MCF 10A (cell line): ENCODE measurements at regions not wholly inside any gene's neighbourhood (a gene's known extent, or its start where the extent isn't known, plus 50 kb on each side); places are given as distances from the start of the nearest gene placed in this dataset.

Experiments used
- BruUV-seq: library from RNA; stranded (reverse); fragments of 400-500 nt; replicated peaks from 2 replicates; lab custom pipeline; 2021; lab: Mats Ljungman, UMichigan
- CTCF ChIA-PET: fragments of 300-600 bp; sonication (Branson Sonifier 250); formaldehyde crosslinking; extraction: SDS; loops from one replicate; lab custom pipeline; 2021; ENCODE audit warnings: antibody characterized with exemption, inconsistent platforms; lab: Yijun Ruan, JAX
- POLR2A ChIA-PET: fragments of 300-600, 350-650 bp; sonication (Branson Sonifier 250); formaldehyde crosslinking; extraction: SDS; loops from one replicate; lab custom pipeline; 2020; ENCODE audit warnings: antibody characterized with exemption, inconsistent platforms; lab: Yijun Ruan, JAX
- DNase-seq: peaks from one replicate; pipeline ENCODE4 v3.0.0-alpha.2; 2018; ENCODE audit not compliant: unreplicated experiment
- H3K27ac Mint-ChIP-seq: one replicate; pipeline ENCODE4 v1.8.0; 2022; ENCODE audit warnings: mild to moderate bottlenecking, low read depth, mixed read lengths; ENCODE audit not compliant: unreplicated experiment
- H3K27me3 Mint-ChIP-seq: one replicate; pipeline ENCODE4 v1.8.0; 2022; ENCODE audit warnings: mixed read lengths; ENCODE audit not compliant: insufficient read depth, unreplicated experiment
- H3K36me3 Mint-ChIP-seq: one replicate; pipeline ENCODE4 v1.8.0; 2022; ENCODE audit warnings: mild to moderate bottlenecking, moderate library complexity, mixed read lengths; ENCODE audit not compliant: insufficient read depth, unreplicated experiment
- H3K4me1 Mint-ChIP-seq: one replicate; pipeline ENCODE4 v1.8.0; 2022; ENCODE audit warnings: mixed read lengths; ENCODE audit not compliant: insufficient read depth, unreplicated experiment
- H3K4me3 Mint-ChIP-seq: one replicate; pipeline ENCODE4 v1.8.0; 2022; ENCODE audit warnings: mild to moderate bottlenecking, moderate library complexity, mixed read lengths; ENCODE audit not compliant: unreplicated experiment
- H3K9me3 Mint-ChIP-seq: one replicate; pipeline ENCODE4 v1.8.0; 2022; ENCODE audit warnings: mixed read lengths; ENCODE audit not compliant: unreplicated experiment
- CTCF ChIP-seq: fragments of 200-600 bp; IDR thresholded peaks from one replicate; pipeline ENCODE4 v1.8.0; 2022; ENCODE audit warnings: antibody characterized with exemption, mild to moderate bottlenecking; ENCODE audit not compliant: unreplicated experiment
- intact Hi-C: fragments of 100-400 bp; cut with micrococcal nuclease; formaldehyde crosslinking; loops from 2 replicates; pipeline ENCODE4 v1.14.1; 2022

GRCh38 chr11:23961503-23962338 is 535.1 kb upstream of the LUZP2 start:
- no peak overlapping the region for H3K4me3 Mint-ChIP-seq
- no peaks in the 10 kb centered on the region for H3K36me3 Mint-ChIP-seq
- TF ChIP-seq CTCF: no peak
- H3K27ac Mint-ChIP-seq: no peak overlapping the region
- intact Hi-C loops: no loop called here
- H3K9me3 Mint-ChIP-seq: no peaks in the 10 kb centered on the region
- no peaks in the 10 kb centered on the region for H3K27me3 Mint-ChIP-seq
- BruUV-seq: no TSS peak
- ChIA-PET POLR2A (interaction anchor here (0.6 kb wide), 1 partner anchor 1113 kb away, joined by 3 read pairs; no protein-coding TSS in a partner anchor), CTCF (interaction anchor here (0.5 to 0.7 kb wide), 2 partner anchors 57 to 116 kb away, joined by 3 read pairs; no protein-coding TSS in a partner anchor)
- DNase-seq: no peak
- H3K4me1 Mint-ChIP-seq: no peaks in the 10 kb centered on the region

GRCh38 chr11:23973244-23973643 is 523.6 kb upstream of the LUZP2 start:
- intact Hi-C loops: no loop called here
- H3K4me1 Mint-ChIP-seq: peaks cover 6% of the 10 kb centered on the region
- H3K36me3 Mint-ChIP-seq: no peaks in the 10 kb centered on the region
- H3K4me3 Mint-ChIP-seq: no peak overlapping the region
- no peaks in the 10 kb centered on the region for H3K9me3 Mint-ChIP-seq
- no peak for TF ChIP-seq CTCF
- DNase-seq: no peak
- POLR2A ChIA-PET: no interaction called here
- CTCF ChIA-PET: interaction anchor here (0.6 to 0.8 kb wide), 2 partner anchors 8 to 1045 kb away, joined by 4 read pairs; no protein-coding TSS in a partner anchor
- no TSS peak for BruUV-seq
- no peaks in the 10 kb centered on the region for H3K27me3 Mint-ChIP-seq
- H3K27ac Mint-ChIP-seq: no peak overlapping the region

GRCh38 chr11:23974051-23974450 is 522.8 kb upstream of the LUZP2 start:
- DNase-seq: no peak
- H3K4me3 Mint-ChIP-seq: no peak overlapping the region
- ChIA-PET CTCF (interaction anchor here (0.8 kb wide), 1 partner anchor 1046 kb away, joined by 4 read pairs; no protein-coding TSS in a partner anchor), POLR2A (no interaction called here)
- no peaks in the 10 kb centered on the region for H3K36me3 Mint-ChIP-seq
- no peak for TF ChIP-seq CTCF
- no peak overlapping the region for H3K27ac Mint-ChIP-seq
- H3K9me3 Mint-ChIP-seq: no peaks in the 10 kb centered on the region
- no peaks in the 10 kb centered on the region for H3K27me3 Mint-ChIP-seq
- BruUV-seq: no TSS peak
- intact Hi-C loops: no loop called here
- peaks cover 6% of the 10 kb centered on the region for H3K4me1 Mint-ChIP-seq

GRCh38 chr11:23974601-23975000 is 522.3 kb upstream of the LUZP2 start:
- Mint-ChIP-seq H3K27ac (no peak overlapping the region), H3K4me3 (no peak overlapping the region), H3K9me3 (no peaks in the 10 kb centered on the region), H3K4me1 (peaks cover 6% of the 10 kb centered on the region), H3K27me3 (no peaks in the 10 kb centered on the region), H3K36me3 (no peaks in the 10 kb centered on the region)
- intact Hi-C loops: no loop called here
- CTCF ChIA-PET: no interaction called here
- POLR2A ChIA-PET: no interaction called here
- no peak for TF ChIP-seq CTCF
- no peak for DNase-seq
- no TSS peak for BruUV-seq
